Stimulated activated CD8-positive, alpha-beta memory T cell treated with anti-CD3 and anti-CD28 coated beads, Interleukin-7, amount 100 ng/mL, for 24 hours (primary cell): ENCODE measurements at regions not wholly inside any gene's neighbourhood (a gene's known extent, or its start where the extent isn't known, plus 50 kb on each side); places are given as distances from the start of the nearest gene placed in this dataset.

Source experiments
- DNase-seq: peaks from one replicate; pipeline ENCODE4 v3.0.0-alpha.2; 2020; ENCODE audit warnings: low read depth

GRCh38 chr21:36532769-36533467 lies 53.0 kb upstream of the CLDN14 start:
- DNase-seq, result no peak

- DNase-seq, result no peak
These were observed 53.5 kb upstream of the CLDN14 start for GRCh38 chr21:36533468-36533848.

GRCh38 chr21:36534656-36535055 lies 54.7 kb upstream of the CLDN14 start:
- DNase-seq, result no peak

GRCh38 chr21:36535618-36536241 lies 55.8 kb upstream of the CLDN14 start:
- DNase-seq, result no peak

- no peak for DNase-seq
These were observed 58.8 kb upstream of the CLDN14 start for GRCh38 chr21:36538761-36539160.

GRCh38 chr21:36539434-36540150 lies 59.7 kb upstream of the CLDN14 start:
- no peak for DNase-seq

- DNase-seq, result no peak
These were observed 60.8 kb upstream of the CLDN14 start for GRCh38 chr21:36540700-36541099.

- DNase-seq, result no peak
These were observed 61.8 kb upstream of the CLDN14 start for GRCh38 chr21:36541721-36542139.

- DNase-seq, result no peak
These were observed 62.6 kb upstream of the CLDN14 start for GRCh38 chr21:36542312-36543101.

GRCh38 chr21:36543924-36544323 lies 64.0 kb upstream of the CLDN14 start:
- DNase-seq, result no peak

- DNase-seq, result no peak
These were observed 64.6 kb upstream of the CLDN14 start for GRCh38 chr21:36544545-36544944.

- DNase-seq, result no peak
These were observed 66.0 kb upstream of the CLDN14 start for GRCh38 chr21:36545776-36546511.

GRCh38 chr21:36547464-36547863 lies 67.5 kb upstream of the CLDN14 start:
- no peak for DNase-seq

GRCh38 chr21:36548866-36549265 lies 68.9 kb upstream of the CLDN14 start:
- DNase-seq, result no peak

GRCh38 chr21:36549470-36549869 lies 69.5 kb upstream of the CLDN14 start:
- no peak for DNase-seq

GRCh38 chr21:36550761-36551160 lies 70.8 kb upstream of the CLDN14 start:
- DNase-seq, result no peak

- no peak for DNase-seq
These were observed 71.4 kb upstream of the CLDN14 start for GRCh38 chr21:36551321-36551720.

- no peak for DNase-seq
These were observed 72.0 kb upstream of the CLDN14 start for GRCh38 chr21:36551731-36552433.

GRCh38 chr21:36552434-36552785 lies 72.5 kb upstream of the CLDN14 start:
- DNase-seq, result no peak

- no peak for DNase-seq
These were observed 73.5 kb upstream of the CLDN14 start for GRCh38 chr21:36553406-36553805.
